BJ (cell line): ENCODE measurements at regions not wholly inside any gene's neighbourhood (a gene's known extent, or its start where the extent isn't known, plus 50 kb on each side); places are given as distances from the start of the nearest gene placed in this dataset.
A peak's percentile ranks its signal among the peaks of the same experiment; 100 is the strongest.

Source experiments
- CTCF ChIA-PET: fragments of 350-600 bp; formaldehyde crosslinking; extraction: SDS; loops from one replicate; lab custom pipeline; 2021; ENCODE audit warnings: antibody characterized with exemption, inconsistent platforms; lab: Yijun Ruan, JAX
- POLR2A ChIA-PET: fragments of 300-600 bp; sonication (Branson Sonifier 250); formaldehyde crosslinking; extraction: SDS; loops from one replicate; lab custom pipeline; 2021; ENCODE audit warnings: antibody characterized with exemption; lab: Charles Lee
- DNase-seq: peaks from one replicate; pipeline ENCODE4 v3.0.0-alpha.2; 2011; ENCODE audit warnings: low read depth
- H3K27me3 ChIP-seq: 2 replicates; pipeline ENCODE4 v1.6.0; 2011; ENCODE audit warnings: low read length; ENCODE audit not compliant: control insufficient read depth, insufficient read depth
- H3K36me3 ChIP-seq: 2 replicates; pipeline ENCODE4 v1.5.1; 2011; ENCODE audit warnings: low read length; ENCODE audit not compliant: control insufficient read depth, insufficient read depth
- H3K4me3 ChIP-seq: 2 replicates; pipeline ENCODE4 v1.5.1; 2011; ENCODE audit warnings: low read depth, mild to moderate bottlenecking, control low read depth, low read length
- CTCF ChIP-seq: IDR thresholded peaks from 2 replicates; pipeline ENCODE4 v1.5.1; 2011; ENCODE audit warnings: low read depth, mild to moderate bottlenecking, control low read depth, inconsistent platforms, low read length, moderate library complexity; ENCODE audit not compliant: insufficient read depth

GRCh38 chr12:28996688-28997087 lies 152.4 kb upstream of the FAR2 start:
- TF ChIP-seq CTCF: no peak
- POLR2A ChIA-PET: no interaction called here
- Histone ChIP-seq H3K36me3 (no peaks in the 10 kb centered on the region), H3K4me3 (no peak overlapping the region), H3K27me3 (no peaks in the 10 kb centered on the region)
- CTCF ChIA-PET: no interaction called here
- DNase-seq: no peak

- Histone ChIP-seq H3K4me3 (no peak overlapping the region), H3K36me3 (no peaks in the 10 kb centered on the region), H3K27me3 (no peaks in the 10 kb centered on the region)
- ChIA-PET CTCF (interaction anchor here (0.7 to 1.2 kb wide), 3 partner anchors 126 to 1266 kb away, joined by 3 read pairs; no protein-coding TSS in a partner anchor), POLR2A (no interaction called here)
- peak; percentile 3 for DNase-seq
- peak; percentile 50 for TF ChIP-seq CTCF
Measured at GRCh38 chr12:28998662-28999120, 150.4 kb upstream of the FAR2 start.

- CTCF ChIA-PET: no interaction called here
- H3K36me3 ChIP-seq: no peaks in the 10 kb centered on the region
- POLR2A ChIA-PET: no interaction called here
- no peak for TF ChIP-seq CTCF
- H3K4me3 ChIP-seq: no peak overlapping the region
- H3K27me3 ChIP-seq: no peaks in the 10 kb centered on the region
- no peak for DNase-seq
Measured at GRCh38 chr12:29004066-29004935, 144.8 kb upstream of the FAR2 start.

GRCh38 chr12:29004936-29005304 lies 144.2 kb upstream of the FAR2 start:
- H3K27me3 ChIP-seq: no peaks in the 10 kb centered on the region
- TF ChIP-seq CTCF: no peak
- H3K36me3 ChIP-seq: no peaks in the 10 kb centered on the region
- ChIA-PET POLR2A (no interaction called here), CTCF (interaction anchor here (0.6 to 0.8 kb wide), 2 partner anchors 20 to 992 kb away, joined by 3 read pairs; no protein-coding TSS in a partner anchor)
- no peak for DNase-seq
- H3K4me3 ChIP-seq: no peak overlapping the region

GRCh38 chr12:29008786-29009185 lies 140.3 kb upstream of the FAR2 start:
- H3K36me3 ChIP-seq: no peaks in the 10 kb centered on the region
- H3K27me3 ChIP-seq: no peaks in the 10 kb centered on the region
- no peak overlapping the region for H3K4me3 ChIP-seq
- ChIA-PET CTCF (no interaction called here), POLR2A (no interaction called here)
- no peak for DNase-seq
- no peak for TF ChIP-seq CTCF
